CD4-positive, alpha-beta T cell treated with Interleukin-2 at 100 ng/mL for 4 hours (primary cell): ENCODE measurements at regions not wholly inside any gene's neighbourhood (a gene's known extent, or its start where the extent isn't known, plus 50 kb on each side); places are given as distances from the start of the nearest gene placed in this dataset.

Source experiments
- DNase-seq: peaks from one replicate; pipeline ENCODE4 v3.0.0-alpha.2; 2020; ENCODE audit warnings: low spot score

GRCh38 chr4:100799761-100800539 lies 282.1 kb upstream of the EMCN start:
- DNase-seq: no peak

GRCh38 chr4:100797791-100798190 lies 280.0 kb upstream of the EMCN start:
- no peak for DNase-seq

- no peak for DNase-seq
These were observed 279.5 kb upstream of the EMCN start for GRCh38 chr4:100797356-100797755.

- DNase-seq: no peak
These were observed 278.5 kb upstream of the EMCN start for GRCh38 chr4:100796332-100796731.

- no peak for DNase-seq
These were observed 277.8 kb upstream of the EMCN start for GRCh38 chr4:100795581-100795980.

GRCh38 chr4:100790836-100791615 lies 273.2 kb upstream of the EMCN start:
- no peak for DNase-seq

- no peak for DNase-seq
These were observed 272.2 kb upstream of the EMCN start for GRCh38 chr4:100789991-100790390.

- no peak for DNase-seq
These were observed 268.7 kb upstream of the EMCN start for GRCh38 chr4:100786481-100786880.

- DNase-seq: no peak
These were observed 264.5 kb upstream of the EMCN start for GRCh38 chr4:100782356-100782755.

GRCh38 chr4:100781435-100781834 lies 263.6 kb upstream of the EMCN start:
- DNase-seq: no peak

- DNase-seq: no peak
These were observed 262.3 kb upstream of the EMCN start for GRCh38 chr4:100780126-100780525.

GRCh38 chr4:100778431-100778830 lies 260.6 kb upstream of the EMCN start:
- no peak for DNase-seq

- no peak for DNase-seq
These were observed 244.9 kb upstream of the EMCN start for GRCh38 chr4:100762738-100763137.

- DNase-seq: no peak
These were observed 236.9 kb upstream of the EMCN start for GRCh38 chr4:100754751-100755150.

- DNase-seq: no peak
These were observed 228.4 kb upstream of the EMCN start for GRCh38 chr4:100746141-100746739.

GRCh38 chr4:100742045-100742444 lies 224.2 kb upstream of the EMCN start:
- no peak for DNase-seq

- DNase-seq: no peak
These were observed 221.6 kb upstream of the EMCN start for GRCh38 chr4:100739426-100739825.

GRCh38 chr4:100738196-100739165 lies 220.7 kb upstream of the EMCN start:
- DNase-seq: no peak

GRCh38 chr4:100736641-100737451 lies 219.0 kb upstream of the EMCN start:
- no peak for DNase-seq

GRCh38 chr4:100728861-100729260 lies 211.0 kb upstream of the EMCN start:
- no peak for DNase-seq

- no peak for DNase-seq
These were observed 205.1 kb upstream of the EMCN start for GRCh38 chr4:100722866-100723459.
